Mammary epithelial cell (primary cell): ENCODE measurements at regions not wholly inside any gene's neighbourhood (a gene's known extent, or its start where the extent isn't known, plus 50 kb on each side); places are given as distances from the start of the nearest gene placed in this dataset.

Source experiments
- EZH2 ChIP-seq: IDR thresholded peaks from 2 replicates; pipeline ENCODE4 v1.6.1; 2012; ENCODE audit warnings: low read length, inconsistent platforms, borderline replicate concordance
- TF ChIP-seq, protein P1 (sequence below), 2 donors: IDR thresholded peaks in 1 of 2; conservative IDR thresholded peaks in 1 of 2; 2 replicates each; pipeline ENCODE4 v1.5.1; 2011 to 2012; ENCODE audit warnings: inconsistent platforms in 2 of 2, low read length in 2 of 2, mild to moderate bottlenecking in 2 of 2, control low read depth in 1 of 2, low read depth in 1 of 2; ENCODE audit not compliant: insufficient read depth in 1 of 2; ENCODE audit errors: extremely low read depth in 1 of 2

DNA sequence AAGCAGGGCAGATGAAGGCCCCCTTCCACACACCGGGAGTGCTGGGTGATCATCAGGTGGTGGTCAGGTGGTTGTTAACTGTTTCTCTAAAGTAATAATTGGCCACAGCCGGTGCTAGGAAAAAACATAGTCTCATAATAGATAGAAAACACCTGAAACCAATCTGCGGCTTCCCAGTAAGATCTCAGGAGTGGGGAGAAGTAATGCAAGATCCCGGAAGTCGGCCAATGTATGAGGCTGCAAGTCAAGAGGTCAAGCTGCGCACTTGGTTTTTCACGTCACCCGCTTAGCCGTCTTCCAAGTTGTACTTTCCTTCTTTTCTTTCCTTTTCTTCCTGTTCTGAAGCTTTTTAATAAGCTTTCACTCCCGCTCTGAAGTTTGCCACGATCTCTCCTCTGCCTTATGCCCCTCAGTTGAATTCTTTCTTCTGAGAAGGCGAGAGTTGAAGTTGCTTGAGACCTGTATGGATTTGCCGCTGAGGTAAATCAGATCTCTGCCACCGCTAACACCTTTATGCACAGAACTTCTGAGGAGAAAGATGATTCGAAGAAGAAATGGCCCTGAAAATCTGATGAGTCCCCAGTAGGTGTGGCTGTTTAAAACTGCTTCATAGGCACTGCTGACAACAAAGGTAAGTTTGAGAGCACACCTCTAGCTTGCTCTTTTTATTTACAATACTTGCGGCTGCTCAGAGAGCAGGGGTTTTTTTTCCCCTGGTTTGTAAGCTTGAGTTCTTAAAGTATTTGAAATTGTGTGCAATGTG is 406.6 kb downstream of the FAM170A start:
- TF ChIP-seq, protein P1, sequence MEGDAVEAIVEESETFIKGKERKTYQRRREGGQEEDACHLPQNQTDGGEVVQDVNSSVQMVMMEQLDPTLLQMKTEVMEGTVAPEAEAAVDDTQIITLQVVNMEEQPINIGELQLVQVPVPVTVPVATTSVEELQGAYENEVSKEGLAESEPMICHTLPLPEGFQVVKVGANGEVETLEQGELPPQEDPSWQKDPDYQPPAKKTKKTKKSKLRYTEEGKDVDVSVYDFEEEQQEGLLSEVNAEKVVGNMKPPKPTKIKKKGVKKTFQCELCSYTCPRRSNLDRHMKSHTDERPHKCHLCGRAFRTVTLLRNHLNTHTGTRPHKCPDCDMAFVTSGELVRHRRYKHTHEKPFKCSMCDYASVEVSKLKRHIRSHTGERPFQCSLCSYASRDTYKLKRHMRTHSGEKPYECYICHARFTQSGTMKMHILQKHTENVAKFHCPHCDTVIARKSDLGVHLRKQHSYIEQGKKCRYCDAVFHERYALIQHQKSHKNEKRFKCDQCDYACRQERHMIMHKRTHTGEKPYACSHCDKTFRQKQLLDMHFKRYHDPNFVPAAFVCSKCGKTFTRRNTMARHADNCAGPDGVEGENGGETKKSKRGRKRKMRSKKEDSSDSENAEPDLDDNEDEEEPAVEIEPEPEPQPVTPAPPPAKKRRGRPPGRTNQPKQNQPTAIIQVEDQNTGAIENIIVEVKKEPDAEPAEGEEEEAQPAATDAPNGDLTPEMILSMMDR (conservative IDR thresholded peaks at IDR 0.05 in 1 of 2, IDR thresholded peaks at IDR 0.05 in 1 of 2; ENCODE audit: extremely low read depth in 1 of 2, insufficient read depth in 1 of 2, low read depth in 1 of 2, low read length in 2 of 2): no peak
- no peak for TF ChIP-seq EZH2
